IgD-negative memory B cell (primary cell): ENCODE measurements at regions not wholly inside any gene's neighbourhood (a gene's known extent, or its start where the extent isn't known, plus 50 kb on each side); places are given as distances from the start of the nearest gene placed in this dataset.

Experiments used
- H3K27ac Mint-ChIP-seq, 3 donors: one replicate each; pipeline ENCODE4 v1.8.0; 2020 to 2022; ENCODE audit warnings: mild to moderate bottlenecking in 3 of 3, mixed read lengths in 3 of 3, moderate library complexity in 1 of 3
- H3K27me3 Mint-ChIP-seq: one replicate; pipeline ENCODE4 v1.8.0; 2021; ENCODE audit warnings: mixed read lengths
- H3K36me3 Mint-ChIP-seq: one replicate; pipeline ENCODE4 v1.8.0; 2020; ENCODE audit warnings: mild to moderate bottlenecking, mixed read lengths
- H3K4me1 Mint-ChIP-seq, 3 donors: one replicate each; pipeline ENCODE4 v1.8.0; 2020 to 2022; ENCODE audit warnings: mixed read lengths in 3 of 3, mild to moderate bottlenecking in 1 of 3
- H3K4me3 Mint-ChIP-seq, 4 donors: one replicate each; pipeline ENCODE4 v1.8.0; 2020 to 2022; ENCODE audit warnings: mild to moderate bottlenecking in 4 of 4, mixed read lengths in 4 of 4, moderate library complexity in 3 of 4
- H3K9me3 Mint-ChIP-seq, 3 donors: one replicate each; pipeline ENCODE4 v1.8.0; 2020 to 2021; ENCODE audit warnings: mixed read lengths in 3 of 3, mild to moderate bottlenecking in 1 of 3

DNA sequence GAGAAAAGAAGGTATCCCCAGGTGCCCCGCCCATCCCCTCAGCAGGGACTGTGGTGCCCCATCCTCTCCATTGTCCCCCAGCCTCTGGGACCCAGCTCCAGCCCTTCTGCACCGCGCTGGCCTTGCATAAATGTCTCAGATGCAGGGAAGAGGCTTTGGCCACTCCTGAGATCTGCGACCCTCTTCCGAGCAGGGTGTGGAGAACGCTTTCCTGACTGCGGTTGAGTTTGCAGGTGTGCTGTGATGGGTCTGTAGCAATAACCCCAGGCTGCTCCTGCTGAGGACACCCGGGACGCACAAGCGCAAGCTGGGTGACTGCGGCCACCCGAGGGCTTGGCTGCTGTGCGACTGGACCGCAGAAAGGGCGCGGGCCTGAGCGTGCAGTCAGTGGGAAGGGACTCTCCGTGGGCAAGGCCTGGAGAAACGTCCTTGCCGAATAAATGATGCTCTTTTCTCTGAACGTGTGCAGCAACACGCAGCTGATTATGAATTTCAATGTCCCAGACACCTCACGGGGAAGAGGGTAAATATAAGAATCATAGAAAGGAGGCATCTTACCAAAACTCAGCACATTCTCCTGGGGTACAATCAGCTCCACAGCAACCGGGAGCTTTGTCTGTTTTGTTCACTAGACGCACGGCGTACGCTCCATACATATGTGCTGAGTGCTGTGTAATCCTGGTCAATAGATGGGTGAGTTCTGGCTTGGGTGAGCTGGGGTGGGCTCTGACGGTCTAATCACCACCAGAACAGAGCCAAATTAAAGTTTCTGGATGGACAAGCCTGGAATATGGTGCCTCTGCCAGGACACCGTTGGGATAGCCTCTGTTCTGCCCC lies 67.5 kb upstream of the ZNF516 start:
- Mint-ChIP-seq H3K27me3 (peaks cover 2% of the 10 kb centered on the region), H3K9me3 (peaks cover 0 to 3% (median 0%) of the 10 kb centered on the region in 3 donors), H3K27ac (no peak overlapping the region), H3K36me3 (no peaks in the 10 kb centered on the region), H3K4me1 (peaks cover 0 to 2% (median 1%) of the 10 kb centered on the region in 3 donors), H3K4me3 (no peak overlapping the region)

DNA sequence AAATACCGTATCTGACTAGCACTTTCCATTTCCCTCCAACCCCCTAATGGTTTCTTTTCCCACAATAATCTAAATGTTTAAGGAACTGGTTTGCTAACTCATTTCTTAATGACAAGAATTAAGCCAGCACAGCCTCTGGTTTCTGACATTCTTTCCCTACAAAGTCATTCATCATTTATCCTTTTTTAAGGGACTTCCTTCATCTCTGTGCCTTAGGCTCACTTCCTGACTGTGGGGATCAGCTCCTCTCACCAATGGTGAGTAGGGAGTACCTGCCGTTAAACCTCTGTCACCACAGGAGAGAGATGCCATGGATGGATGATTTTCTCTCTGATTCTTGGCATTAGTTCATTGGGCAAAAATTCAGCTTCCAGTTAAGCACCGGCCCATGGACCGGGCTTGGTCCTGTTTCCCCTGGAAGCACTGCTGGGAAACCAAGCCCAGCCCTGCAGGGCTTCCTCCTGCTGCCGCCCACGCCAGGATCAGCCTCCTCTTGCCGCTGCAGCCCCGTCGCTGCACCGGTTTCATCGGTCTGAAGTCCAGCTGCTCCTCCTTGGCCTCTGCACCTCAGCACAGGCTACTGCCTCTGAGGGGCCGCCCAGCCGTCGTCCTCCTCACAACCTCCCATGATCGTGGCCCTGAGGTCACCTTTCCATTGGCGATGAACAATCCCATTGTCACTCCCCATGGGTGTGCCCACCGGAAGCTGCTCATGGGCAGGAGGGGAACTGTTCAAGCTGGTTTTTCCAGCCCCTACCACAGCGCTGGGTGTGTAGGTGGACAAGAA lies 64.0 kb upstream of the ZNF516 start:
- Mint-ChIP-seq H3K27me3 (no peaks in the 10 kb centered on the region), H3K4me3 (no peak overlapping the region)

DNA sequence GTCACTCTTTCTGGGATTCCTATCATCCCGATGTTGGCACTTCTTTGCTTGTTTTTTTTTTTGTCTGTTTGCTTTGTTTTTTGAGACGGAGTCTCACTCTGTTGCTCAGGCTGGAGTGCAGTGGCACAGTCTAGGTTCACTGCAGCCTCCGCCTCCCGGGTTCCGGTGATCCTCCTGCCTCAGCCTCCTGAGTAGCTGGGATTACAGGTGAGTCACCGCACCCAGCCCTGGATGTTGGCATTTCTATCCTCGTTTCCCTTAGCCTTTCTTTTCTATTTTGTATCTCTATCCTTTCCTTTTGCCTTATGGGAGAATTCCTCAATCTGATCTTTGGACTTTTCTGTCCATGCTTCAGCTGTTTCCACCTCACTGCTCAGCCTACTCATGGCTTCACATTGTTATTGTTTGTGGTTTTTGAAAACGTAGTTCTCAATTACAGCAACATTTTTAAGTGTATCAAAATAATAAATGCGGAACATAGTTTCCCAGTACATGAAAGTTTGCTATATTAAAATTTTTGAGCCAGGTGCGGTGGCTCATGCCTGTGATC lies 62.1 kb upstream of the ZNF516 start:
- H3K27me3 Mint-ChIP-seq: no peaks in the 10 kb centered on the region
- H3K4me1 Mint-ChIP-seq: peaks cover 0 to 2% (median 0%) of the 10 kb centered on the region in 3 donors
- H3K4me3 Mint-ChIP-seq: no peak overlapping the region
- no peaks in the 10 kb centered on the region for H3K9me3 Mint-ChIP-seq
- H3K27ac Mint-ChIP-seq: no peak overlapping the region
- no peaks in the 10 kb centered on the region for H3K36me3 Mint-ChIP-seq

More for the DNA sequence above, 64.0 kb upstream of the ZNF516 start:
- H3K36me3 Mint-ChIP-seq: no peaks in the 10 kb centered on the region
- H3K4me1 Mint-ChIP-seq: no peaks in the 10 kb centered on the region
- no peak overlapping the region for H3K27ac Mint-ChIP-seq
- peaks cover 0 to 3% (median 0%) of the 10 kb centered on the region in 3 donors for H3K9me3 Mint-ChIP-seq

DNA sequence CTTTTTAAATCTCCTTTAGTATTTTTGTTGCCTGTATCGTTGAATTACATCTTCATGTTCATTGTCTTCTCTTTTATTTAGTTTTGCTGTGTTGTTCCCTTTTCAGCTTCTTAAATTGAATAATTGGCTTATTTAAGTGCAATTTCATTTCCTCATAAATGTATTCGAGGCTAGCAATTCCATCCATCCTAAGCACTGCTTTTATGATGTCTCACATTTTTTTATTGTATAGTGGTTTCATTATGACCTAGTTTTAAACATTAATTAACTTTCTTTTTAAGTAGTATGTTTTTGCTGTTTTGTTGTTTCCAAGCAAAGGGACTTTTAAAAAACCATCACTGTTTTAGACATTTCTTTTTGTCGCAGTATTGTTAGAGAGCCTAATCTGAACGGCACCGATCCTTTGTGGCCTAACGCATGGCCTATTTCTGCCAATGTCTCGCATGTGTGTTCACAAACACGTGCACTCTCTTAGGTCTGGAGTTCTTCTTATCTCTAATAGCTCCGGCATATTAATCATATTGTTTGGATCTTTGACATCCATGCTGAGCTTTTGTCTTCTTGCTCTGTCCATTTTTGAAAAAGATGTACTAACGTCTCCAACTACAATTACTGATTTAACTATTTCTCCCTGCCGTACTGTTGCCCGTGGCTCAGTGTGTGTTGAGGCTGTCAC lies 59.6 kb upstream of the ZNF516 start:
- Mint-ChIP-seq H3K4me1 (peaks cover 0 to 2% (median 0%) of the 10 kb centered on the region in 3 donors), H3K9me3 (peaks cover 0 to 2% (median under 1%) of the 10 kb centered on the region in 3 donors), H3K36me3 (no peaks in the 10 kb centered on the region), H3K27ac (no peak overlapping the region), H3K27me3 (peaks cover 2% of the 10 kb centered on the region), H3K4me3 (no peak overlapping the region)

DNA sequence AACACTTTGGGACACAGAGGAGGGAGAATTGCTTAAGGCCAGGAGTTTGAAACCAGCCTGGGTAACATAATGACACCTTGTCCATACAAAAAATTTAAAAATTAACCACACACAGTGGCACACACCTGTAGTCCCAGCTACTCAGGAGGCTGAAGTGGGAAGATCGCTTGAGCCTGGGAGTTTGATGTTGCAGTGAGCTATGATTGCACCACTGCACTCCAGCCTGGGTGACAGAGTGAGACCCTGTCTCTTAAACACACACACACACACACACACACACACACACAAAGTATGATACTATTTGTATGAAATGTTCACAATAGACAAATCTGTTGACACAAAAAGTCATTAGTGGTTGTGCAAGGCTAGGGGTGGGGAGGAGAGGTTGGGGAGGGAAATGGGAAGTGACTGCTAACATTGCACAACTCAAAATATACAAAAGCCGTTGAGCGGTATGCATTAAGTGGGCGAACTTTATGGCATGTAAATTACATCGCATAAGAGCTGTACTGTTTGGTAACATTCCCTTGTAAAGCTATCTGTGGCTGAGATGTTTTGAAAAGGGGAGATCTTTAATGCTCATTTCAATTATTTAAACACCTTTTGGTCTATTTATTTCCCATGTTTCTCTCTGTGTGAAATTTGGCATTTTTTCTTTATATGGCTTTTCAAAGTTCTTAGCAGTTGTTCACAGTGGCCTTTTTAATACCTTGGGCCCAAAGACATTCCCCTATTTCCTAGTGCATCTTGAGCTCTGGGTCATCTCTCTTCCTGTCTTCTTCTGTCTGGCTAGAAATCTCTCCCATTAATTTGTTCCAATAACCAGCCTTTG lies 58.9 kb upstream of the ZNF516 start:
- Mint-ChIP-seq H3K36me3 (peaks cover 2% of the 10 kb centered on the region), H3K4me3 (no peak overlapping the region), H3K27ac (no peak overlapping the region), H3K9me3 (peaks cover 0 to 4% (median 3%) of the 10 kb centered on the region in 3 donors), H3K4me1 (peaks cover 0 to 2% (median 0%) of the 10 kb centered on the region in 3 donors), H3K27me3 (peaks cover 2% of the 10 kb centered on the region)

DNA sequence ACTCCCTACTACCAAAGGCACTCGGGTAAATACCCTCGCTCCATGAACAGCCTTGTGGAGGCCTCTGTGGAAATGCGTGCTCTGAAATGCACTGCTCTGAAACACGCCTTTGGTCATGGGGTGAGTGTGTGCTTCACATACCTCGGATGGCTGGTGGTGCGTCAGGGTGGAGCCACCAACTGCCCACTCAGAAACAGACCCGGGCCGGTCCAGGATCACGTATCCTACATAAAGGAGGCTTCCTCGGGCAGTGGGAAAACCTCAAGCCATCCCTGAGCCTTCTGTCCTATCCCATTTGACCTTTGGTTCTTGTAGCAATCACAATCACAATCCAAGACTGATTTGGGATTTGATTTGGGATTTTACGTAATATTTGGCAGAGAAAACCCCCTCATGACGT lies 53.5 kb upstream of the ZNF516 start:
- peaks cover 0 to 4% (median 3%) of the 10 kb centered on the region in 3 donors for H3K9me3 Mint-ChIP-seq
- peaks cover 2% of the 10 kb centered on the region for H3K36me3 Mint-ChIP-seq
- H3K27me3 Mint-ChIP-seq: peaks cover 2% of the 10 kb centered on the region
- H3K4me3 Mint-ChIP-seq: no peak overlapping the region
- H3K4me1 Mint-ChIP-seq: peaks cover 0 to 2% (median 0%) of the 10 kb centered on the region in 3 donors
- H3K27ac Mint-ChIP-seq: no peak overlapping the region

DNA sequence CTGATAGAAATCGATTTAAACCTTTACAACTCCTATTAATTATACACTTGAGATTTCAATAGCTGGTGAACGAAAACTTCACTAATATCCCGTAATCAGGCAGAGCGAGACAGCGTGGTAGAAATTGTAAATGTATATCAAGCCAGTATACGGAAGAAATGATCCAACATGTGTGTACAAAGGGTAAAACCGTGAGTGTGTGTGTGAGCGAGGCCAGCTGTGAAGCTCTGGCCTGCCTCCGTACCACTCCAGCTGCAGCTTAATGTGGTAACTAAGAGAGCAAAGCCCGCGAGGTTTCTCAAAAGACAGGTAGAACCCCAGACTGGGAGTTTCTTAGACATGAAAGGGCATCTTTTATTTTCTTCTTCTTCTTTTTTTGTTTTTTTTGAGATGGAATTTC lies 52.3 kb upstream of the ZNF516 start:
- Mint-ChIP-seq H3K4me3 (no peak overlapping the region), H3K27me3 (peaks cover 2% of the 10 kb centered on the region), H3K4me1 (peaks cover 0 to 1% (median 0%) of the 10 kb centered on the region in 3 donors), H3K27ac (no peak overlapping the region), H3K36me3 (peaks cover 2% of the 10 kb centered on the region), H3K9me3 (peaks cover 0 to 4% (median 3%) of the 10 kb centered on the region in 3 donors)

DNA sequence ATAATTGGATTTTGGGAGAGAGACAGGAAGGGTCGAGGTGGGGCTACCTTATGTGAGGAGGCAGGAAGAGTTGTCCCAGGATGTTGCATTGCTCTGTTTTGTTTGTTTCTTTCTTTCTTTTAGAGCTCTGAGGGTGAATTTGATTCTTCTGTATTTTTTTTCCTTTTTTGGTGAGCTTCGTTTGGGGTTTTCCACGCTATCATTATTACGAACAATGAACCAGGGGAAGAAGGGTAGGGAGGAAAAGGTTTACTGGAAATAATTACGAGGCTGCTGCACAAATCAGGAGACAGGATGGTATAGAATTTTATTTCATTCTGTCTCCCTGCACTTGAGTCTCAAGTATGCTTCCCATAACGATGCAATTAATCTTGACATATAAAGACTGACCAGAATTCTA lies 51.4 kb upstream of the ZNF516 start:
- H3K27me3 Mint-ChIP-seq: peaks cover 2% of the 10 kb centered on the region
- peaks cover 2% of the 10 kb centered on the region for H3K36me3 Mint-ChIP-seq
- peaks cover 0 to 4% (median 3%) of the 10 kb centered on the region in 3 donors for H3K9me3 Mint-ChIP-seq

DNA sequence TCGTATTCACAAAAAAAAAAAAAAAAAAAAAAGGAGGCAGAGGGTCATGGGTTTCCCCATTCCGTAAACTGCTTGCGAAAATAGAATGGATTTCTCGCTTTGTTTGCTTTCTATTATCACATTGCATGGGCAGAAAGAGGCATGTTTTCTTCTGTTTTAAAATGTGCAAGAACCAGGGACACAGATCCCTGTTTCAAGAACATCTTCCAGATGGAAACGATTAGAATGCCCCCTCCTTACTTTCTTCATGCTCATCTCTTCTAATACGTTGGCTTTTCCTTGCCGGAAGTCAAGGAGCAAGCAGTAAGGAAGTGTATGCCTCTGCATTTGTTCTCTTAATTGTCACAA lies 51.0 kb upstream of the ZNF516 start:
- peaks cover 0 to 4% (median 3%) of the 10 kb centered on the region in 3 donors for H3K9me3 Mint-ChIP-seq
- peaks cover 2% of the 10 kb centered on the region for H3K36me3 Mint-ChIP-seq
- H3K27me3 Mint-ChIP-seq: peaks cover 5% of the 10 kb centered on the region
- H3K27ac Mint-ChIP-seq: no peak overlapping the region
- H3K4me1 Mint-ChIP-seq: no peaks in the 10 kb centered on the region
- H3K4me3 Mint-ChIP-seq: no peak overlapping the region

More for the DNA sequence above, 51.4 kb upstream of the ZNF516 start:
- Mint-ChIP-seq H3K27ac (no peak overlapping the region), H3K4me1 (no peaks in the 10 kb centered on the region), H3K4me3 (no peak overlapping the region)

DNA sequence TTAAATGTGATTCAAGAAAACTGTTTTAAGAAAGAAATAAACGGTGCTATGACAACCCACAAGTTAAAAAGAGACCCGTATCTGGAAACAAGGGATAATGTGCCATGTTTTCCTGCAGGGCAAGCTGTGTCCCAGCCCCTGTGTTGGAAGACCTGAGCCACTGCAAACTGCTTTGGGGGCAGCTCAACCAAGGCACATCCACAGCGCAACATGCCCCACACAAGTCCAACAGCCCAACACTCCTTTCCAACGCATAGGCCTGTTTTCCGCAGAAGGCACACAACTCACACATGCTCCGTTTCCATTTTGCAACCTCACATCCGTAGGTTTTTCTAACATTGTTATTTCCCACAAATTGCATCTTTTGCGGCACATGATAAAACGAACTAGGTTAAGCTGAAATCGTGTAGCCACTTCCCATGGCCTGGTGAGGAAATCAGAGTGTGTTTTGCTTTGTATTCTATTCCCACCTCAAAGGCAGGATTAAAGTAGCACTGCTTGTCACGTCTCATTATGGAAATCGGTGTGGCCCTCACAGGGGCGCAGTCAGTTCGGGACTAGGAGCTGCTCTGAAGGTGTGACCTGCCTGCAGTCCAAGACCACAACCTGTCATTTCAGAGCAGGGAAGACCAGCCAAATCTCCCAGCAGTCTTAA lies 50.5 kb upstream of the ZNF516 start:
- H3K4me1 Mint-ChIP-seq: no peaks in the 10 kb centered on the region
- H3K9me3 Mint-ChIP-seq: peaks cover 0 to 4% (median 3%) of the 10 kb centered on the region in 3 donors
- H3K36me3 Mint-ChIP-seq: peaks cover 2% of the 10 kb centered on the region
- no peak overlapping the region for H3K4me3 Mint-ChIP-seq
- peaks cover 5% of the 10 kb centered on the region for H3K27me3 Mint-ChIP-seq
- no peak overlapping the region for H3K27ac Mint-ChIP-seq

DNA sequence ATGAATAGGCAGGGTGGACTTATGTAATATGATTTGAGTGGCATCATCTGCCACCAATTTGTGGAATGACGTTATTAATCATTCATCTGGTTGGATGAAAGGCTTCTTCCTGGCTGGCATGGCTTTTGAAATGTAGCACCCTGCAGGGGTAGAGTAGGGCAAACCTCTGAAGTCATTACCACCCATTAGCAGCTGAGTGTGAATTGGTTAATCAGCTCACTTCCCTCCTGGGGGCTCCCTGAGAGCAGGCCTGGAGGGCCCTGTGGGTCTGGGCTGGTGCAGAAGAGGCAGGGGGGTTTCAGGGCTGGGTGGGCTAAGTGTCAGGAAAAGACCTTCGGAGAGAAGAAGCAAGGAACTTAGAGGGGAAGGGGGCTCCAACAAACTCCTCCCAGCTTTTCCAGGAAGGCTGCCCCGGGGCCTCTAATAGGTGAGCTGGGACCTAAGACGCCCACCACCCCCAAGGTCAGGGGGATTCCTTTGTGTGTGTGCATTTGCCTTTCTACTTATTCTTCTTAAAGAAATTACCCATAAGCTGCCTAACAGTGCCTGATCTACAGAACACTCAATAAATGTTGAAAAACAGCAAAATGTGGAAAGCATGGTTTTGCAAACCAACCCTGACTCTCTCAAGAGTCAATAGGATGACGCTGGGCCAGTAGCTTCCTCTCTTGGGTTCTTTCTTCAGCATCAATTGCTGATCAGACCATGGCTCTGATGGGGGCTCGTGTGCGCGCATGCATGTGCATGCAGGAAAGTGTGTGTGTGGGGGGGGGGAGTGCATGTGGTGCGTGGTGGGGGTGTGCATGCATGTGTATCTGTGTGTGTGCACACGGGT lies 49.7 kb upstream of the ZNF516 start:
- Mint-ChIP-seq H3K36me3 (peaks cover 2% of the 10 kb centered on the region), H3K27me3 (peaks cover 3% of the 10 kb centered on the region), H3K4me3 (no peak overlapping the region), H3K9me3 (peaks cover 0 to 3% (median 2%) of the 10 kb centered on the region in 3 donors), H3K27ac (no peak overlapping the region), H3K4me1 (no peaks in the 10 kb centered on the region)
